ENCODE measurements at regions not wholly inside any gene's neighbourhood (a gene's known extent, or its start where the extent isn't known, plus 50 kb on each side); places are given as distances from the start of the nearest gene placed in this dataset.
"Not testable (repeated sequence)": the region's sequence is repeated elsewhere in the genome, so short reads cannot be mapped to it uniquely, and the experiment has no call there.

- no peak for DNase-seq
Observed at GRCh38 chr7:410395-410910, 109.2 kb downstream of the PDGFA start.

- not testable (repeated sequence) for DNase-seq
Observed at GRCh38 chr7:411116-411515, 108.5 kb downstream of the PDGFA start.

- no peak for DNase-seq
Observed at GRCh38 chr7:411677-412312, 107.9 kb downstream of the PDGFA start.

DNA sequence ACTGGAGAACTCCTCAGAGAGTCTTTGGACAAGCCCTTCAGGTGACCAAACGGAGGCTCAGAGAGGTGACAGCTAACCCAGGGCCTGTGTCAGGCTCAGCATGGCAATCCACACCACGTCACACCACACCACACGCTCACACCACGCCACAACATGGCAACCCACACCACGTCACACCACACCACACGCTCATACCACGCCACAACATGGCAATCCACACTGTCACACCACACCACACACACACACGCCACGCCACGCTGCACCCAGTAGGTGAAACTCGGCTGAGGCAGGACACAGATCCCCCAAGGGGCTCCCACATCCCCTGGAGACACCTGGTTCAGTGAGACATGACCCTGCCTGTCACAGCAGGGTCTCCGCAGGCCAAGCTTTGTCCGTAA lies 107.3 kb downstream of the PDGFA start:
- DNase-seq, result no peak

DNA sequence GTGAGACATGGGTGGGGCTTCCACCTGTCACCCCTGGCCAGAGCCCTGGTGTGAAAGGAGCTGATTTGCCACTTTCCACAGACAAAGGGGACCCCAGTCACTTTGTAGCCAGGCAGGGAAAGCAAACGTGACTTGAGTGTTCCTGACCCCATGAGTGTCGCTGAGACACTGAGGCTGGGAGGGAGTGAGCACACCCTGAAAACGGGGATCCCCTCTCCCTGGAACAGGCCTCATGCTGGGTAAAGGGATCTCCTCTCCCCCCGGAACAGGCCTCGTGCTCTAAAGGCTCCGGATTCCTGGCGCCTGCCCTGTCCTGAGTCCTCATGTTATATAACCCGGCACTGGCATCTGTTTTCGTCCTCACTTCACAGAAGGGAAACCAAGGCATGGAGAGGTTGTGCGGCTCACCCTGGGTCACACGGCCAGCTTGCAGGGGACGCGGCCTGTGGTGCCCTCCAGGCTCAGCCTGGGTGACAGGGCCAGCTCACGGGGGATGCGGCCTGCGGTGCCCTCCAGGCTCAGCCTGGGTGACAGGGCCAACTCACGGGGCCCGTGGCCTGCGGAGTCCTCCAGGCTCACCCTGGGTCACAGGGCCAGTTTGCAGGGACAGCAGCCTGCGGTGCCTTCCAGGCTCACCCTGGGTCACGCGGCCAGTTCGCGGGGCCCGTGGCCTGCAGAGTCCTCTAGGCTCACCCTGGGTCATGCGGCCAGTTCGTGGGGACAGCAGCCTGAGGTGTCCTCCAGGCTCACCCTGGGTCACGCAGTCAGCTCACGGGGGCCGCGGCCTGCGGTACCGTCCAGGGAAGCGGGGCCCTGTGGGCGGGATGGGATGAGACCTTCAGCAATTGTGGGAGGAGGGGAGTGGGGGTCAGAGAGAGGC lies 104.7 kb downstream of the PDGFA start:
- DNase-seq, result no peak

- DNase-seq, result no peak
Observed at GRCh38 chr7:415646-416525, 103.8 kb downstream of the PDGFA start.

- DNase-seq, result no peak
Observed at GRCh38 chr7:416761-417624, 102.7 kb downstream of the PDGFA start.

- no peak for DNase-seq
Observed at GRCh38 chr7:417625-417889, 102.1 kb downstream of the PDGFA start.

GRCh38 chr7:417973-418601 lies 101.6 kb downstream of the PDGFA start:
- DNase-seq, result no peak

GRCh38 chr7:418636-419280 lies 100.9 kb downstream of the PDGFA start:
- DNase-seq, result no peak

DNA sequence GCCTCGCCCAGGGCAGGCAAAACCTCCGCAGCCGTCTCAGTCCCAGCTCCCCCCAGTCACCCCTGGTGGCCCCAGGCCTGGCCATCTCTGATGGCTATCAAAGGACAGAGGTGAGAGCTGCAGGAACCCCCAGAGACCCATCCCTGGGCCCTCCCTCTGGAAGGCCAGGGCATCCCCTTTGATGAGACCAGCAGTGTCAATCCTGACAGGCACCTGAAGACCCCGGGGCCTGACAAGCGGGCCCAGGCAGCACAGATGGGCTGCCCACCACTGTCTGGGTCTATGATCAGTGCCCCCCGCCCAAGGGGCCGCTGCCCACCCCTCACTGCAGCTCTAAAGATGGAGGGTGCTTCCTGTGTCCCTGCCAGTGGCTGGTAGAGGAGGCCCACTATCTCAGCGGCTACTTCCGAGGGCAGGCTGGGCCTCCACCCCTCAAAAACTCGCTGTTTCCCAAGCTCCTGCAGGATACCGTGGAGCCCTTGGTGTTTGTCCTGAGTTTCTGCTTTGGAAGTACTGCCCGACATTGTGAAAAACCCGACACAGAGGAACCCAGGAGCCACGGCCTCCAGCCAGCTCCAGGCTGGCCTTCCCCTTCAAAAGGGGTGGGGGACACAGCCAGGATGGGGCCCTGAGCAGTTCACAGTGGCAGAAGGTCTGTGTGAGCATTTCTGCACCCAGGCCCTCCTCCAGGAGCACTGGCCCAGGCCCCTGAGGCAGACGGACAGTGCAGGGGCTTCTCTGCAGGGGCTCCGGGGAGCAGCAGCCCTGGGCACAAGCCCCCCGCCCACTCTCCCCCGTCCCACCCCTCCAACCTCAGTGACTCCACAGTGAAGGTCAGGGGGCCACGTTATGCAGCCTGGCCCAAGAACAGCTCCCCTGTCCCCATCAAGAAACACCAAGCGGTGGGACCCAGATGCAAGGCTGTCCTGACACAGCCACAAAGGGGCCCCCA lies 99.2 kb downstream of the PDGFA start:
- no peak for DNase-seq

DNA sequence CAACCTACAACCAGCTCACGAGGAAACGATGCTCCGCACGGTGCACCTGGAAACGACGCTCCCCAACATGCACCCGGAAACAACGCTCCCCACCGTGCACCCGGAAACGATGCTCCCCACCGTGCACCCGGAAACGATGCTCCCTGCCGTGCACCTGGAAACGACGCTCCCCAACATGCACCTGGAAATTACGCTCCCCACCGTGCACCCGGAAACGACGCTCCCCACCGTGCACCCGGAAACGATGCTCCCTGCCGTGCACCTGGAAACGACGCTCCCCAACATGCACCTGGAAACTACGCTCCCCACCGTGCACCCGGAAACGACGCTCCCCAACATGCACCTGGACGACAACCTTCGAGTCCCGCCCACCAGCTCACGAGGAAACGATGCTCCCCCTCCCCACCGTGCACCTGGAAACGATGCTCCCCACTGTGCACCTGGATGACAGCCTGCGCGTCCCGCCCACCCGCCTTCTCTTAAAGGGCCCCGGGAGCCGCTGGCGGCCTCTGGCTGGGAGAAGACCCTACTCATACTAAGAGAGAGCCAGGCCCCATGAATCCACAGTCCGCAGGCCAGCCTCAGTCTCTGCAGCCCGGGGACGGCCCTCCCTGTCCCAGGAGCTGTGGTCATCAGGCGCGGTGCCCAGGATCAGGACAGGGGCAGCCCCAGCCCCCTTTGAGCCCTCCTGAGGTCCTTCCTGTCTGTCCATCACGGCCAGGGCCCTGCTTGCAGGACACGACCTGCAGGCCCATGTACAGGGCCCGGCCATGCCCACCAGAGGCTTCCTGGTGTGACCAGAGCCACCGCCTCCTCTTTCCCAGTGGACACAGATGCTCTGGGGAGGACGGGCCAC lies 98.3 kb downstream of the PDGFA start:
- DNase-seq, result peak; percentile 43

DNA sequence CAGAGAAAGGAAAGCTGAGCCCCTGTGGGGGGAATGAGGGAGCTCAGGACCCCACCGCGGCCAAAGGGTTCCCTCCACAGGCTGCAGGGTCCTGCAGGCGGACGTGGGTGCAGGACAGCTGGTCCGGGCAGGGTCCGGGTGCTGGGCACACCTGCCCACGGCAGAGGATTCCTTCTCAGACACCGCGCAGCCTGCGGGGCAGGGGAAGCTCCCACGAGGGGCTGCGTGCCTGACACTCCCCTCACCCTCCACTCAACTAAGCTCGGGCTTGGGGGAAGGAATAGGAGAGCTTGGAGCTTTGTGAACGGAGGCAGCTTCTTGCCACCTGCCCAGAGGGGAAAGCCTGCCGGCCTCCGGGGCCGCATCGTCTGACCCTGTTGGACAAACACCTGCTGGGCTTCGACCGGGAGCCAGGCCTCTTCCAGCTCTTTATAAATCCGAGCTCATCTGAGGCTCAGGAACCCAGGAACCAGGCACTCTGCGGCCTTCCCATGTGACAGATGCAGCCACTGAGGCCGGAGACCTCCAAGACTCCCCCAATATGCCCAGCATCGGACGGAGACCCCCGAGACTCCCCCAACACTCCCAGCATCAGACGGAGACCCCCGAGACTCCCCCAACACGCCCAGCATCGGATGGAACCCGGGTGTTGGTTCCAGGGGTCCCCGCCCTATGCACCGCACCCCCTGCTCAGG lies 97.3 kb downstream of the PDGFA start:
- DNase-seq, result no peak

- no peak for DNase-seq
Observed at GRCh38 chr7:422886-423225, 96.8 kb downstream of the PDGFA start.

- DNase-seq, result no peak
Observed at GRCh38 chr7:423312-424260, 96.1 kb downstream of the PDGFA start.

GRCh38 chr7:424301-424935 lies 95.2 kb downstream of the PDGFA start:
- DNase-seq, result peak; percentile 12

All from NCI-H345 (cell line).